HG03060 (cell line): ENCODE measurements at regions not wholly inside any gene's neighbourhood (a gene's known extent, or its start where the extent isn't known, plus 50 kb on each side); places are given as distances from the start of the nearest gene placed in this dataset.

Experiments
- ATAC-seq: cut with Tn5 transposase; IDR thresholded peaks from one replicate; pipeline ENCODE4 v1.9.1; 2021; ENCODE audit warnings: low read depth, moderate number of reproducible peaks; ENCODE audit not compliant: unreplicated experiment

DNA sequence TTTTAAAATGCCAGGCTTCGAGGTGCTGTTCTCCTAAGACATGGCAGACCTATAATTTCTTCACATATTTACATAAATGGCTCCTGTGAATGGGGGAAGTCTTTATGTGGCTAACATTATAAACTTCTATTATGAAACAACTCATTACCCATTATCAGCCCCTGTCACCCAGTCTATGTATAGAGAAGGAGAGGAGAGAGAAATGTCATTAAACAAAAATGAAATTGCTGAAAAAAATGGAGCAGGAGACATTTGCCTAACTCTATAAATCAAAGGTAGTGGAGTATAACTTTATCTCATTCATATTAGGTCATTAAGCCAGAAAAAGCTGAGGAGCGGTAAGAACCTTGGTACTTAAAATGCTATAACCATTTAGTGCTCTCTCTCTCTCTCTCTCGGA is 71.9 kb upstream of the KRR1 start:
- ATAC-seq, result no peak

- ATAC-seq, result no peak
Observed at GRCh38 chr12:75581515-75581914, 70.1 kb upstream of the KRR1 start.

- ATAC-seq, result no peak
Observed at GRCh38 chr12:75579552-75579951, 68.1 kb upstream of the KRR1 start.

DNA sequence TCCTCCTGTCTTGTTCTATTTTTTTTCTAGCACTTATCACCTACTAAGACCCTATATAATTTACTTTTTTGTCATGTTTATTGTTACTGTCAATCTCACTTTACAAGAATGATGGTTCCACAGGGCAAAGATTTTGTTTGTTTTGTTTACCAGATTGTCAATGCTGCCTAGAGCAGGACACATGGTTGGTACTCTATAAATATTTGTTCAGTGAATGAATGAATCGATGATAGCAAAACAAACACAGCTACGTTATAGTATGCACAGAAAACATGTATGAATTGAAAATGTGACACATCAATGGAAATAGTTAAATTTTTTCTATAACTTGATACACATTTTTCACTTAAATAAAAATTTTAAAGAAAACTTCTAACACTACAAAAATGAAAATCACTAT is 67.1 kb upstream of the KRR1 start:
- no peak for ATAC-seq

GRCh38 chr12:75577812-75578211 is 66.4 kb upstream of the KRR1 start:
- no peak for ATAC-seq

GRCh38 chr12:75571656-75572205 is 60.3 kb upstream of the KRR1 start:
- ATAC-seq, result no peak

GRCh38 chr12:75571204-75571603 is 59.8 kb upstream of the KRR1 start:
- no peak for ATAC-seq

DNA sequence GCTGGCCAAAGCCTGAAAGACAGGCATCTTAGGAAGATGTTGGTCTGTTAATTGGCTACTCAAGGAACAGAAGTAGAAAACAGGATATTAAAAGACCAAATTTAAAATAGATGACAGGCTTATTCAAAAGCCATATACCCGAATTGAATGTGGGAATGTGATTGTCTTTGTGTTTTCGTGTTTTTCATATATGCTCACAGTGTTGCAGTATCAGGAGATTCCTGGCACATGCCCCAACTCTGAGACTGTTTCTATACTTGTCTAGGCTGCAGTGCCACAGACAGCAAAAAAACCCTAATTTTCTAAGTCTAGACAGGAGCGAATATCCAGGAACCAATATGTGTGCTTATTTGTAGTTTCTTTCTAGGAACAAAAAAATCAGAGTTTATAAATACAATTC is 57.4 kb upstream of the KRR1 start:
- ATAC-seq, result no peak

GRCh38 chr12:75568393-75568792 is 57.0 kb upstream of the KRR1 start:
- no peak for ATAC-seq

- ATAC-seq, result no peak
Observed at GRCh38 chr12:75565795-75566194, 54.4 kb upstream of the KRR1 start.

- ATAC-seq, result no peak
Observed at GRCh38 chr12:75564852-75565251, 53.4 kb upstream of the KRR1 start.

- no peak for ATAC-seq
Observed at GRCh38 chr12:75564398-75564797, 53.0 kb upstream of the KRR1 start.

DNA sequence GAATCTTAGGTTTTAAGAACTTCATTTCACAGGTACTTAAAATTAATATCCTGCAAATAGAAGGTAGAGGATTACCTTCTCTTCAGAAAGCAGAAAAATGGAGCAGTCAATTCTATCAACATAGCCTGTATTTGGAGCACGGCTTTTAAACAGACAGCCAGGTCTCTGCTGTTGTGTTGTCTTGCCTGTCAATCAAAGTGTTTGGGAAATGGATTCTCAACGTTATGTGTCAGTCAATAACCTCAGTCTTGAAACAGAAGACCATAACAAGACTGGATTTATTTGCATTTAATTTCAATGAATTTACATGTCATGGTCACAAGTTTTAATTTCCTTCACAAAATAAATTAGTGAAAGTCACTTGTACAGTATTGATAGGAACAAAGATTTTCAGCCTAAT is 51.9 kb upstream of the KRR1 start:
- ATAC-seq, result no peak

DNA sequence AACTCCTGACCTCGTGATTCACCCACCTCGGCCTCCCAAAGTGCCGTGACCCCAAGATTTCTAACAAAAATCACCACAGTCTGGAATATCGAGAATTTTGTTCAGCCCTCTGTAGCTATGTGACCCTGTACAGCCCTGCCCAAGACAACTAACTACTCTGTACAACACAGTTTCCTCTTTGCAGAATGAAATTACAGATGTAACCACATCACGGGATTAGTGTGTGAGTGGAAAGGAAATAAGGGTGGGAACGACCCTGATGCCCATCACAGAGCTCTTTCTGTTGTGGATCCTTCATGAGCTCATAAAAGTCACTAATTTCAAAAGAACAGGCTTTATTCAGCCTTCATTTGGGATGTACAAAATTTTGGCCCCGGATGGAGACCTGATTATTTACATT is 50.5 kb upstream of the KRR1 start:
- no peak for ATAC-seq
